H1 (cell line): ENCODE measurements at regions not wholly inside any gene's neighbourhood (a gene's known extent, or its start where the extent isn't known, plus 50 kb on each side); places are given as distances from the start of the nearest gene placed in this dataset.

Experiments used
- CTCF ChIA-PET: fragments of 300-600 bp; sonication (Branson Sonifier 250); formaldehyde crosslinking; loops from one replicate; lab custom pipeline; 2021; ENCODE audit not compliant: partially characterized antibody; lab: Charles Lee
- POLR2A ChIA-PET: fragments of 300-600 bp; sonication (Branson Sonifier 250); formaldehyde crosslinking; loops from one replicate; lab custom pipeline; 2021; ENCODE audit warnings: inconsistent platforms; ENCODE audit not compliant: partially characterized antibody; lab: Charles Lee
- DNase-seq, 2 experiments: peaks; one replicate each; pipeline versions ENCODE4 v3.0.0 to v3.0.0-alpha.2; 2010 to 2022; ENCODE audit warnings: low spot score in 2 of 2, low read depth in 1 of 2, mixed read lengths in 1 of 2
- FAIRE-seq: peaks from 2 replicates; lab custom pipeline; 2011; peaks lifted over from hg19 to GRCh38; lab: Jason Lieb, UNC
- H2AFZ ChIP-seq: 2 replicates; pipeline ENCODE4 v1.8.1; 2012; ENCODE audit warnings: low read length, inconsistent platforms
- H2AK5ac ChIP-seq: 2 replicates; pipeline ENCODE4 v1.6.1; 2013; ENCODE audit warnings: low read depth, low read length
- H2BK120ac ChIP-seq: replicated peaks from 2 replicates; pipeline ENCODE3; 2013; ENCODE audit warnings: low read depth, low read length, inconsistent platforms
- H2BK12ac ChIP-seq: 2 replicates; pipeline ENCODE4 v1.6.1; 2013; ENCODE audit warnings: low read depth, low read length
- H2BK15ac ChIP-seq: 2 replicates; pipeline ENCODE4 v1.6.1; 2013; ENCODE audit warnings: low read length
- H2BK20ac ChIP-seq: 2 replicates; pipeline ENCODE4 v1.6.1; 2013; ENCODE audit warnings: low read length
- H2BK5ac ChIP-seq: 2 replicates; pipeline ENCODE4 v1.6.1; 2013; ENCODE audit warnings: low read depth, low read length
- H3K14ac ChIP-seq: 2 replicates; pipeline ENCODE4 v1.6.1; 2013; ENCODE audit warnings: inconsistent platforms; ENCODE audit not compliant: insufficient read length
- H3K18ac ChIP-seq: 2 replicates; pipeline ENCODE4 v1.6.1; 2013; ENCODE audit warnings: low read length; ENCODE audit errors: extremely low read depth
- H3K23ac ChIP-seq: 2 replicates; pipeline ENCODE4 v1.6.1; 2013; ENCODE audit warnings: inconsistent platforms; ENCODE audit not compliant: insufficient read length
- H3K23me2 ChIP-seq: 2 replicates; pipeline ENCODE4 v1.6.1; 2013; ENCODE audit warnings: low read depth, low read length
- H3K27ac ChIP-seq: 2 replicates; pipeline ENCODE4 v1.6.1; 2011; ENCODE audit warnings: low read depth, low read length, inconsistent platforms
- H3K27me3 ChIP-seq, 4 experiments: replicated peaks in 1 of 4; 1 replicate in 1 of 4; 2 replicates in 3 of 4; pipeline versions ENCODE4 v1.6.1 to v1.8.1; 2011 to 2013; ENCODE audit warnings: low read length in 3 of 4, mild to moderate bottlenecking in 3 of 4, inconsistent platforms in 2 of 4, mixed read lengths in 2 of 4, moderate library complexity in 1 of 4; ENCODE audit not compliant: control insufficient read depth in 3 of 4, insufficient read depth in 3 of 4; ENCODE audit errors: extremely low read depth in 1 of 4
- H3K36me3 ChIP-seq, 4 experiments: 2 replicates each; pipeline versions ENCODE4 v1.6.1 to v1.8.1; 2011 to 2013; ENCODE audit warnings: mild to moderate bottlenecking in 4 of 4, low read length in 3 of 4, moderate library complexity in 2 of 4, control low read depth in 1 of 4, inconsistent platforms in 1 of 4; ENCODE audit not compliant: insufficient read depth in 4 of 4, control insufficient read depth in 2 of 4
- H3K4ac ChIP-seq: replicated peaks from 2 replicates; pipeline ENCODE3; 2013; ENCODE audit warnings: low read length, low read depth, mixed read lengths, inconsistent platforms; ENCODE audit not compliant: insufficient read length
- H3K4me1 ChIP-seq, 4 experiments: replicated peaks in 1 of 4; 1 replicate in 1 of 4; 2 replicates in 3 of 4; pipeline versions ENCODE4 v1.6.1 to v1.8.1; 2011 to 2013; ENCODE audit warnings: low read length in 3 of 4, inconsistent platforms in 2 of 4, mixed read lengths in 1 of 4; ENCODE audit not compliant: insufficient read depth in 4 of 4, control insufficient read depth in 3 of 4
- H3K4me2 ChIP-seq, 2 experiments: 2 replicates each; pipeline versions ENCODE4 v1.6.1 to v1.8.1; 2011 to 2013; ENCODE audit warnings: low read depth in 2 of 2, low read length in 2 of 2, control low read depth in 1 of 2, inconsistent platforms in 1 of 2, mild to moderate bottlenecking in 1 of 2; ENCODE audit not compliant: insufficient read depth in 1 of 2
- H3K4me3 ChIP-seq, 4 experiments: fragments of 200-600, 300-600 bp in 1 of 4; sonication (generic), shearing (Covaris generic), sonication (Bioruptor Twin) in 1 of 4; 2 replicates each; pipeline versions ENCODE4 v1.5.1 to v1.8.1; 2011 to 2016; ENCODE audit warnings: low read length in 4 of 4, low read depth in 3 of 4, control low read depth in 2 of 4, inconsistent platforms in 2 of 4, mild to moderate bottlenecking in 2 of 4, mixed read lengths in 1 of 4, moderate library complexity in 1 of 4; ENCODE audit not compliant: insufficient read depth in 2 of 4; ENCODE audit errors: extremely low read depth in 1 of 4
- H3K56ac ChIP-seq: replicated peaks from 2 replicates; pipeline ENCODE3; 2013; ENCODE audit warnings: low read depth, mild to moderate bottlenecking, mixed read lengths, low read length, inconsistent platforms; ENCODE audit not compliant: insufficient read length
- H3K79me1 ChIP-seq: 2 replicates; pipeline ENCODE4 v1.6.1; 2013; ENCODE audit warnings: low read depth, low read length, control low read depth
- H3K79me2 ChIP-seq, 2 experiments: 2 replicates each; pipeline versions ENCODE4 v1.6.1 to v1.8.1; 2012 to 2013; ENCODE audit warnings: low read length in 2 of 2, mild to moderate bottlenecking in 2 of 2, inconsistent platforms in 1 of 2; ENCODE audit not compliant: insufficient read depth in 2 of 2, control insufficient read depth in 1 of 2
- H3K9ac ChIP-seq, 4 experiments: replicated peaks in 1 of 4; 1 replicate in 1 of 4; 2 replicates in 3 of 4; pipeline versions ENCODE4 v1.6.1 to v1.8.1; 2011 to 2013; ENCODE audit warnings: low read depth in 3 of 4, low read length in 3 of 4, control low read depth in 2 of 4, mild to moderate bottlenecking in 2 of 4, moderate library complexity in 2 of 4, inconsistent platforms in 1 of 4; ENCODE audit errors: extremely low read depth in 1 of 4
- H3K9me3 ChIP-seq, 2 experiments: 2 replicates each; pipeline versions ENCODE4 v1.6.1 to v1.8.1; 2012 to 2013; ENCODE audit warnings: mild to moderate bottlenecking in 2 of 2, moderate library complexity in 2 of 2, control low read depth in 1 of 2, inconsistent platforms in 1 of 2, low read depth in 1 of 2, low read length in 1 of 2, mixed read lengths in 1 of 2; ENCODE audit not compliant: insufficient read depth in 2 of 2
- H4K20me1 ChIP-seq, 2 experiments: replicated peaks in 1 of 2; 2 replicates each; pipeline versions ENCODE3 to v1.8.1; 2011 to 2013; ENCODE audit warnings: inconsistent platforms in 2 of 2, low read length in 2 of 2, mild to moderate bottlenecking in 1 of 2; ENCODE audit not compliant: insufficient read depth in 2 of 2, control insufficient read depth in 1 of 2
- H4K5ac ChIP-seq: 2 replicates; pipeline ENCODE4 v1.6.1; 2013; ENCODE audit warnings: low read length, low read depth, mixed read lengths, inconsistent platforms; ENCODE audit not compliant: insufficient read length
- H4K8ac ChIP-seq: 2 replicates; pipeline ENCODE4 v1.8.0; 2013; ENCODE audit warnings: mild to moderate bottlenecking, moderate library complexity, low read length, inconsistent platforms; ENCODE audit not compliant: insufficient read depth; ENCODE audit errors: extremely low read depth
- H4K91ac ChIP-seq: replicated peaks from 2 replicates; pipeline ENCODE3; 2013; ENCODE audit warnings: low read length, mixed read lengths, inconsistent platforms; ENCODE audit not compliant: insufficient read length
- PHF8 ChIP-seq: fragments of 200-600 bp; sonication (generic); conservative IDR thresholded peaks from 2 replicates; pipeline ENCODE4 v1.7.1; 2012; ENCODE audit warnings: low read depth, mild to moderate bottlenecking, inconsistent platforms, low read length, moderate library complexity
- WGBS, 2 experiments: shearing (Covaris generic) in 1 of 2; methylation state at CpG; one replicate each; pipeline versions ENCODE4 v1.1.6 to v1.1.7; 2013 to 2015; ENCODE audit warnings: low lambda C conversion rate in 2 of 2, mixed read lengths in 2 of 2, inconsistent platforms in 1 of 2, low coverage in 1 of 2, missing lambda C conversion rate in 1 of 2; ENCODE audit not compliant: insufficient replicate concordance in 2 of 2, insufficient coverage in 1 of 2, insufficient read length in 1 of 2; ENCODE audit errors: extremely low coverage in 1 of 2, missing lambda C conversion rate in 1 of 2; 5-methylcytosine and 5-hydroxymethylcytosine counted together
- TF ChIP-seq, protein P1 (sequence below), 3 experiments: IDR thresholded peaks; 1 replicate in 2 of 3; 2 replicates in 1 of 3; pipeline versions ENCODE4 v1.5.1 to v1.6.1; 2011; ENCODE audit warnings: low read length in 3 of 3, mild to moderate bottlenecking in 3 of 3, inconsistent platforms in 2 of 3, low read depth in 1 of 3, moderate library complexity in 1 of 3; ENCODE audit not compliant: insufficient read depth in 1 of 3; ENCODE audit errors: control extremely low read depth in 1 of 3

DNA sequence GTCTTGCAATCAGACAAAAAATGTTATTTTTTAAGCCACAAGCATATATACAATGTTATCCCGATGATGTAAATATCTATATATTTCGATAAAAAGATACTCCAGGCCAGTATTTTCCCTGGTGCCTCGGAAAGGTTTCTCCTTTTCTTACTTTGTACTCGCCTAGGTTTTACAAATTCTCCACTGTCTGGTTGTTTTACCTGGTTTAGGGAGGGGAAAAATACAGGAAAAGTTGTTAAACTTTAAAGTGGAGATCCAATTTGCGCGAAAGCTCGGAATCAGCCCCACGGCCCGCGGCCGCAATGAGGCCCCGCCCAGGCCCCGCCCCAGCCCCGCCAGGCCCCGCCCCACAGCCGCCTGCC is 58.4 kb upstream of the WNT7B start:
- H3K27ac ChIP-seq: peak overlapping the region; percentile 58; the same call in 1 of the 2 replicates
- H3K9ac ChIP-seq: peak overlapping the region in 2 of 4 experiments; percentile 50 to 60; a peak in 3 of 7 replicates
- H2AFZ ChIP-seq: no peak overlapping the region

More for the DNA sequence above, 58.4 kb upstream of the WNT7B start:
- Histone ChIP-seq H3K27me3 (no peaks in the 10 kb centered on the region), H2AK5ac (no peak overlapping the region), H3K9me3 (no peaks in the 10 kb centered on the region), H3K18ac (0 out of 2 replicates have a peak overlapping the region, but pooled peaks have one; percentile 38), H2BK12ac (no peak overlapping the region), H2BK5ac (no peak overlapping the region), H4K91ac (no peak overlapping the region), H2BK120ac (no peak overlapping the region), H4K8ac (no peak overlapping the region), H3K23me2 (peaks cover 5% of the 10 kb centered on the region), H3K4me3 (peak overlapping the region; percentile 33 to 84 (median 68)), H3K4me2 (peak overlapping the region; percentile 59 to 69), H3K14ac (no peak overlapping the region), H2BK15ac (no peak overlapping the region), H4K5ac (peak overlapping the region; percentile 98), H3K23ac (no peak overlapping the region), H3K4ac (no peak overlapping the region), H3K79me2 (no peaks in the 10 kb centered on the region), H4K20me1 (no peaks in the 10 kb centered on the region), H3K79me1 (no peaks in the 10 kb centered on the region), H2BK20ac (no peak overlapping the region), H3K56ac (no peak overlapping the region), H3K4me1 (peaks cover 0 to 25% (median 13%) of the 10 kb centered on the region in 4 experiments; a peak in 6 of 7 replicates), H3K36me3 (no peaks in the 10 kb centered on the region)
- 4% methylated on average over 16 of the region's 16 CpGs; no CpG with 5 or more reads in 1 of the 2 experiments for WGBS, 2 experiments
- TF ChIP-seq, protein P1, sequence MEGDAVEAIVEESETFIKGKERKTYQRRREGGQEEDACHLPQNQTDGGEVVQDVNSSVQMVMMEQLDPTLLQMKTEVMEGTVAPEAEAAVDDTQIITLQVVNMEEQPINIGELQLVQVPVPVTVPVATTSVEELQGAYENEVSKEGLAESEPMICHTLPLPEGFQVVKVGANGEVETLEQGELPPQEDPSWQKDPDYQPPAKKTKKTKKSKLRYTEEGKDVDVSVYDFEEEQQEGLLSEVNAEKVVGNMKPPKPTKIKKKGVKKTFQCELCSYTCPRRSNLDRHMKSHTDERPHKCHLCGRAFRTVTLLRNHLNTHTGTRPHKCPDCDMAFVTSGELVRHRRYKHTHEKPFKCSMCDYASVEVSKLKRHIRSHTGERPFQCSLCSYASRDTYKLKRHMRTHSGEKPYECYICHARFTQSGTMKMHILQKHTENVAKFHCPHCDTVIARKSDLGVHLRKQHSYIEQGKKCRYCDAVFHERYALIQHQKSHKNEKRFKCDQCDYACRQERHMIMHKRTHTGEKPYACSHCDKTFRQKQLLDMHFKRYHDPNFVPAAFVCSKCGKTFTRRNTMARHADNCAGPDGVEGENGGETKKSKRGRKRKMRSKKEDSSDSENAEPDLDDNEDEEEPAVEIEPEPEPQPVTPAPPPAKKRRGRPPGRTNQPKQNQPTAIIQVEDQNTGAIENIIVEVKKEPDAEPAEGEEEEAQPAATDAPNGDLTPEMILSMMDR (IDR thresholded peaks at IDR 0.05; ENCODE audit: control extremely low read depth in 1 of 3, insufficient read depth in 1 of 3, low read depth in 1 of 3, low read length in 3 of 3): no peak
- peak; percentile 23; the same call in 1 of the 2 replicates for TF ChIP-seq PHF8
- ChIA-PET CTCF (interaction anchor here (1.1 to 4.2 kb wide), 7 partner anchors 9 to 166 kb away, joined by 3 to 46 read pairs (median 5); no protein-coding TSS in a partner anchor), POLR2A (interaction anchor here (1.3 kb wide), 1 partner anchor 22 kb away, joined by 4 read pairs; no protein-coding TSS in a partner anchor)
- DNase-seq (no peak), FAIRE-seq (no peak)
